Stimulated activated naive B cell treated with anti-CD40 and anti-IgM and Interleukin-4, amounts not matched to agents 10 μg/mL and 1 μg/mL and 100 μg/mL, for 72 hours (primary cell): ENCODE measurements at regions not wholly inside any gene's neighbourhood (a gene's known extent, or its start where the extent isn't known, plus 50 kb on each side); places are given as distances from the start of the nearest gene placed in this dataset.
"Not testable (repeated sequence)": the region's sequence is repeated elsewhere in the genome, so short reads cannot be mapped to it uniquely, and the experiment has no call there.

Experiments used
- ATAC-seq, 2 donors: fragments of 150-1000 bp; cut with Tn5 transposase; replicated peaks; 2 replicates each; pipeline ENCODE4 v1.10.0; 2021; ENCODE audit warnings: moderate library complexity in 1 of 2
- DNase-seq: peaks from one replicate; pipeline ENCODE4 v3.0.0; 2021
- H3K27ac Mint-ChIP-seq: one replicate; pipeline ENCODE4 v1.8.0; 2022; ENCODE audit warnings: mild to moderate bottlenecking, mixed read lengths
- H3K27me3 Mint-ChIP-seq, 2 donors: one replicate each; pipeline ENCODE4 v1.8.0; 2022; ENCODE audit warnings: mixed read lengths in 2 of 2
- H3K36me3 Mint-ChIP-seq, 2 donors: one replicate each; pipeline ENCODE4 v1.8.0; 2022; ENCODE audit warnings: mixed read lengths in 2 of 2, mild to moderate bottlenecking in 1 of 2
- H3K4me1 Mint-ChIP-seq, 2 donors: one replicate each; pipeline ENCODE4 v1.8.0; 2022; ENCODE audit warnings: mixed read lengths in 2 of 2, mild to moderate bottlenecking in 1 of 2
- H3K4me3 Mint-ChIP-seq, 2 donors: one replicate each; pipeline ENCODE4 v1.8.0; 2022; ENCODE audit warnings: mild to moderate bottlenecking in 2 of 2, mixed read lengths in 2 of 2, moderate library complexity in 1 of 2
- H3K9me3 Mint-ChIP-seq, 2 donors: one replicate each; pipeline ENCODE4 v1.8.0; 2022; ENCODE audit warnings: mixed read lengths in 2 of 2, mild to moderate bottlenecking in 1 of 2

DNA sequence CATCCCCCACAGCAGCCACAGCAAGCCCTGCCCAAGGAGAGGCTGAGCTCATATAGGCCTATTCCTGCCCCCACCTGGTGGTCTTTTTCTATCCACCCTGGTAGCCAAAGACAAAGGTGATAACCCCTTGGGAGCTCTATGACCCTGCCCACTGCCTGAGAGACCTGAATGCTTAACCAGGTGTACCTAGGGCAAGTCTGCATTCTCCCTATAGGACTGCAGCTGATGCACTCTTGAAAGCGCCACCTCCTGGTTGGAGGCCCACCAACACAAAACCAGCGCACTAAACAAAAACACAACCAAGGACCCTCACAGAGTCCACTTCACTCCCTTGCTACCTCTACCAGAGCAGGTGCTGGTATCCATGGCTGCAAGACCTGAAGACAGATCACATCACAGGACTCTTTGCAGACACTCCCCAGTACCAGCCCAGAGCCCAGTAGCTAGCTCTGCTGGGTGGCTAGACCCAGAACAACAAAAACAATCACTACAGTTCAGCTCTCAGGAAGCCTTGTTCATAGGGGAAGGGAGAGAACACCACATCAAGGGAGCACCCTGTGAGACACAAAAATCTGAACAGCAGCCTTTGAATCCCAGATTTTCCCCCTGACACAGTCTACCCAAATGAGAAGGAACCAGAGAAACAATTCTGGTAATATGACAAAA is 72.8 kb upstream of the SORL1 start:
- Mint-ChIP-seq H3K4me1 (peaks cover 10 to 30% of the 10 kb centered on the region in 2 donors), H3K27ac (peak overlapping the region; percentile 20)
- not testable (repeated sequence) for ATAC-seq, H3K9me3 Mint-ChIP-seq, DNase-seq, H3K36me3 Mint-ChIP-seq, H3K4me3 Mint-ChIP-seq, H3K27me3 Mint-ChIP-seq

DNA sequence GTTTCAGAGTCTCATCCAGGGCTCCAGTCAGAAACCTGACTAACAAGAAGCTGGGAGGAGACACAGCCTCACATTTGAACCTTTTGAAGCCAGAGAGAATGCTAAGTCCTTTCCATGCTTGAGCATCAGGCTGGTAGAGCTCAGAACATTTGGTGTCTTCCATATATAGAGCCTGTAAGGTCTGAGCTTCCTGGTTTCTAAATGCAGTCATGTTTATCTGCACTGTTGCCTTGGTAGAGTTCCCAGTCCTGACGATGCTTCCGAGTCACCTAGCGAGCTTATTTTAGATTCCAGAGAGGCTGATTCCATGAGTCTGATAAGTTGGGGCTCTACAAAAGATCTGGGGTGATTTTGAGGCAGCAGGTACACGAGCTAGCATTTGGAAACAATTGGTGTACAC is 68.4 kb upstream of the SORL1 start:
- no peaks in the 10 kb centered on the region for H3K36me3 Mint-ChIP-seq
- H3K4me1 Mint-ChIP-seq, result peaks cover 9 to 10% of the 10 kb centered on the region in 2 donors
- H3K4me3 Mint-ChIP-seq, result no peak overlapping the region
- H3K9me3 Mint-ChIP-seq, result no peaks in the 10 kb centered on the region
- H3K27ac Mint-ChIP-seq, result no peak overlapping the region
- ATAC-seq (no peak), DNase-seq (no peak)
- H3K27me3 Mint-ChIP-seq, result no peaks in the 10 kb centered on the region

DNA sequence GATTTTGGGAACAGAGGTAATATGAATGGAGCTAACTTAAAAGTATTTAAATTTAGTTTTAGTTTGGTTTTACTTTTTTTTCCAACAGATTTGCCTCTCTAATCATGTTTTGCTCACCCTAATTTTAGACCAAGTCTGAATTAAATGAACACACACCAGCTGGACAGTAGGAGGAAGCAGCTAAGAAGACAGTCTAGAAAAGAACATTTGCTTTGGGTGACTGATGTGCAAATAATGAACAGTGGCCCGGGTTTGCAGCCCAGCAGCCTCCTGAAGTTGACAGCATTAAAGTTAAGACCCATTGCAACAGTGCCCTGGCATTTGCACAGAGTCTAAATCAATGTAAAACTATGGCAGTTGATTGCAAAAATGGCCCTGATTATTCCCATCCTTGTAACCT is 66.4 kb upstream of the SORL1 start:
- peaks cover 0 to 4% of the 10 kb centered on the region in 2 donors for H3K4me1 Mint-ChIP-seq
- no peaks in the 10 kb centered on the region for H3K9me3 Mint-ChIP-seq
- no peak overlapping the region for H3K4me3 Mint-ChIP-seq
- no peak for ATAC-seq
- DNase-seq, result no peak
- no peaks in the 10 kb centered on the region for H3K36me3 Mint-ChIP-seq
- no peaks in the 10 kb centered on the region for H3K27me3 Mint-ChIP-seq
- H3K27ac Mint-ChIP-seq, result no peak overlapping the region
